Epithelial cell of prostate (primary cell): ENCODE measurements at regions not wholly inside any gene's neighbourhood (a gene's known extent, or its start where the extent isn't known, plus 50 kb on each side); places are given as distances from the start of the nearest gene placed in this dataset.
"Not testable (repeated sequence)": the region's sequence is repeated elsewhere in the genome, so short reads cannot be mapped to it uniquely, and the experiment has no call there.

Experiments
- DNase-seq: peaks from one replicate; pipeline ENCODE4 v3.0.0-alpha.2; 2011; ENCODE audit warnings: low read depth, low spot score
- H3K27ac ChIP-seq: fragments of 450-650 bp; 2 replicates; pipeline ENCODE4 v1.5.1; 2017; ENCODE audit warnings: mild to moderate bottlenecking

GRCh38 chr3:164927728-164928127 is 150.6 kb downstream of the SI start:
- DNase-seq = no peak
- H3K27ac ChIP-seq = no peak overlapping the region

- no peak for DNase-seq
- H3K27ac ChIP-seq = no peak overlapping the region
Measured at GRCh38 chr3:164918905-164919304, 159.4 kb downstream of the SI start.

- no peak for DNase-seq
- no peak overlapping the region for H3K27ac ChIP-seq
Measured at GRCh38 chr3:164912916-164913315, 165.4 kb downstream of the SI start.

- no peak for DNase-seq
Measured at GRCh38 chr3:164903820-164904451, 174.4 kb downstream of the SI start.

GRCh38 chr3:164897342-164897741 is 181.0 kb downstream of the SI start:
- no peak for DNase-seq
- no peak overlapping the region for H3K27ac ChIP-seq

More at GRCh38 chr3:164903820-164904451, 174.4 kb downstream of the SI start:
- no peak overlapping the region for H3K27ac ChIP-seq

GRCh38 chr3:164890061-164890460 is 188.2 kb downstream of the SI start:
- DNase-seq = no peak
- H3K27ac ChIP-seq = no peak overlapping the region

- DNase-seq = no peak
- H3K27ac ChIP-seq = no peak overlapping the region
Measured at GRCh38 chr3:164883171-164883570, 195.1 kb downstream of the SI start.

- H3K27ac ChIP-seq = no peak overlapping the region
- DNase-seq = no peak
Measured at GRCh38 chr3:164879201-164879600, 199.1 kb downstream of the SI start.

- no peak overlapping the region for H3K27ac ChIP-seq
- no peak for DNase-seq
Measured at GRCh38 chr3:164864454-164864853, 213.8 kb downstream of the SI start.

- DNase-seq = no peak
- no peak overlapping the region for H3K27ac ChIP-seq
Measured at GRCh38 chr3:164852866-164853265, 225.4 kb downstream of the SI start.

- DNase-seq = no peak
Measured at GRCh38 chr3:164851905-164852304, 226.4 kb downstream of the SI start.

GRCh38 chr3:164851204-164851603 is 227.1 kb downstream of the SI start:
- DNase-seq = no peak
- no peak overlapping the region for H3K27ac ChIP-seq

More at GRCh38 chr3:164851905-164852304, 226.4 kb downstream of the SI start:
- no peak overlapping the region for H3K27ac ChIP-seq

- no peak for DNase-seq
- no peak overlapping the region for H3K27ac ChIP-seq
Measured at GRCh38 chr3:164848923-164849322, 229.4 kb downstream of the SI start.

- no peak overlapping the region for H3K27ac ChIP-seq
- no peak for DNase-seq
Measured at GRCh38 chr3:164845739-164846138, 232.6 kb downstream of the SI start.

GRCh38 chr3:164832216-164832615 is 246.1 kb downstream of the SI start:
- H3K27ac ChIP-seq = no peak overlapping the region
- DNase-seq = no peak

- no peak for DNase-seq
- no peak overlapping the region for H3K27ac ChIP-seq
Measured at GRCh38 chr3:164818318-164818717, 260.0 kb downstream of the SI start.

GRCh38 chr3:164814106-164814505 is 264.2 kb downstream of the SI start:
- no peak for DNase-seq
- H3K27ac ChIP-seq = no peak overlapping the region

- no peak for DNase-seq
- H3K27ac ChIP-seq = no peak overlapping the region
Measured at GRCh38 chr3:164812042-164812441, 266.3 kb downstream of the SI start.

GRCh38 chr3:164806188-164806587 is 272.1 kb downstream of the SI start:
- no peak overlapping the region for H3K27ac ChIP-seq
- DNase-seq = no peak

GRCh38 chr3:164794099-164794498 is 284.2 kb downstream of the SI start:
- H3K27ac ChIP-seq = no peak overlapping the region
- DNase-seq = no peak

GRCh38 chr3:164791263-164791662 is 287.0 kb downstream of the SI start:
- no peak overlapping the region for H3K27ac ChIP-seq
- DNase-seq = no peak

GRCh38 chr3:164784407-164784806 is 293.9 kb downstream of the SI start:
- DNase-seq, H3K27ac ChIP-seq: not testable (repeated sequence)

GRCh38 chr3:164781755-164782154 is 296.5 kb downstream of the SI start:
- no peak overlapping the region for H3K27ac ChIP-seq
- no peak for DNase-seq
